ENCODE measurements at regions not wholly inside any gene's neighbourhood (a gene's known extent, or its start where the extent isn't known, plus 50 kb on each side); places are given as distances from the start of the nearest gene placed in this dataset.

GRCh38 chr4:189499696-189500095 is 441.0 kb upstream of the FRG1 start:
- H3K27me3 Mint-ChIP-seq = no peaks in the 10 kb centered on the region
- H3K9me3 Mint-ChIP-seq = peaks cover 4% of the 10 kb centered on the region
- no peak overlapping the region for H3K27ac Mint-ChIP-seq
- no peak for DNase-seq
- POLR2A ChIA-PET = no interaction called here
- no peaks in the 10 kb centered on the region for H3K36me3 Mint-ChIP-seq
- no peak overlapping the region for H3K4me3 Mint-ChIP-seq
- H3K4me1 Mint-ChIP-seq = no peaks in the 10 kb centered on the region
- no peak for ATAC-seq (ENCODE audit: low read depth)

GRCh38 chr4:189500970-189501369 is 439.7 kb upstream of the FRG1 start:
- no peaks in the 10 kb centered on the region for H3K27me3 Mint-ChIP-seq
- H3K36me3 Mint-ChIP-seq = no peaks in the 10 kb centered on the region
- no peaks in the 10 kb centered on the region for H3K4me1 Mint-ChIP-seq
- H3K4me3 Mint-ChIP-seq = no peak overlapping the region
- H3K9me3 Mint-ChIP-seq = peaks cover 8% of the 10 kb centered on the region
- no peak for DNase-seq
- ATAC-seq (ENCODE audit: low read depth) = no peak
- POLR2A ChIA-PET = no interaction called here
- no peak overlapping the region for H3K27ac Mint-ChIP-seq

GRCh38 chr4:189502841-189503435 is 437.7 kb upstream of the FRG1 start:
- POLR2A ChIA-PET = no interaction called here
- Mint-ChIP-seq H3K36me3 (no peaks in the 10 kb centered on the region), H3K27ac (no peak overlapping the region), H3K9me3 (peaks cover 5% of the 10 kb centered on the region), H3K27me3 (no peaks in the 10 kb centered on the region), H3K4me1 (no peaks in the 10 kb centered on the region), H3K4me3 (no peak overlapping the region)
- DNase-seq (no peak), ATAC-seq (ENCODE audit: low read depth) (no peak)

GRCh38 chr4:189504220-189504619 is 436.5 kb upstream of the FRG1 start:
- Mint-ChIP-seq H3K9me3 (peaks cover 5% of the 10 kb centered on the region), H3K4me1 (no peaks in the 10 kb centered on the region), H3K27me3 (no peaks in the 10 kb centered on the region), H3K27ac (no peak overlapping the region), H3K4me3 (no peak overlapping the region), H3K36me3 (no peaks in the 10 kb centered on the region)
- DNase-seq = no peak
- no peak for ATAC-seq (ENCODE audit: low read depth)
- POLR2A ChIA-PET = no interaction called here

- Mint-ChIP-seq H3K9me3 (peaks cover 5% of the 10 kb centered on the region), H3K4me1 (no peaks in the 10 kb centered on the region), H3K27me3 (no peaks in the 10 kb centered on the region), H3K4me3 (no peak overlapping the region), H3K36me3 (no peaks in the 10 kb centered on the region), H3K27ac (no peak overlapping the region)
- DNase-seq = no peak
- POLR2A ChIA-PET = no interaction called here
- no peak for ATAC-seq (ENCODE audit: low read depth)
Observed at GRCh38 chr4:189505380-189505779, 435.3 kb upstream of the FRG1 start.

GRCh38 chr4:189506080-189506479 is 434.6 kb upstream of the FRG1 start:
- Mint-ChIP-seq H3K4me3 (no peak overlapping the region), H3K27ac (no peak overlapping the region), H3K9me3 (peaks cover 5% of the 10 kb centered on the region), H3K4me1 (no peaks in the 10 kb centered on the region), H3K36me3 (no peaks in the 10 kb centered on the region), H3K27me3 (no peaks in the 10 kb centered on the region)
- no peak for ATAC-seq (ENCODE audit: low read depth)
- POLR2A ChIA-PET = no interaction called here
- no peak for DNase-seq

GRCh38 chr4:189507060-189507459 is 433.6 kb upstream of the FRG1 start:
- ATAC-seq (ENCODE audit: low read depth) = no peak
- H3K27ac Mint-ChIP-seq = no peak overlapping the region
- no peaks in the 10 kb centered on the region for H3K4me1 Mint-ChIP-seq
- no peaks in the 10 kb centered on the region for H3K27me3 Mint-ChIP-seq
- no peak overlapping the region for H3K4me3 Mint-ChIP-seq
- peaks cover 5% of the 10 kb centered on the region for H3K9me3 Mint-ChIP-seq
- POLR2A ChIA-PET = no interaction called here
- no peak for DNase-seq
- no peaks in the 10 kb centered on the region for H3K36me3 Mint-ChIP-seq

- DNase-seq (no peak), ATAC-seq (ENCODE audit: low read depth) (no peak)
- Mint-ChIP-seq H3K27ac (no peak overlapping the region), H3K9me3 (peaks cover 1% of the 10 kb centered on the region), H3K4me3 (no peak overlapping the region), H3K4me1 (no peaks in the 10 kb centered on the region), H3K27me3 (no peaks in the 10 kb centered on the region), H3K36me3 (no peaks in the 10 kb centered on the region)
- POLR2A ChIA-PET = no interaction called here
Observed at GRCh38 chr4:189510601-189511000, 430.1 kb upstream of the FRG1 start.

- no peak overlapping the region for H3K27ac Mint-ChIP-seq
- H3K27me3 Mint-ChIP-seq = no peaks in the 10 kb centered on the region
- POLR2A ChIA-PET = no interaction called here
- H3K9me3 Mint-ChIP-seq = no peaks in the 10 kb centered on the region
- no peaks in the 10 kb centered on the region for H3K36me3 Mint-ChIP-seq
- DNase-seq (no peak), ATAC-seq (ENCODE audit: low read depth) (no peak)
- H3K4me1 Mint-ChIP-seq = no peaks in the 10 kb centered on the region
- H3K4me3 Mint-ChIP-seq = no peak overlapping the region
Observed at GRCh38 chr4:189511581-189511980, 429.1 kb upstream of the FRG1 start.

- Mint-ChIP-seq H3K9me3 (no peaks in the 10 kb centered on the region), H3K36me3 (no peaks in the 10 kb centered on the region), H3K27me3 (no peaks in the 10 kb centered on the region), H3K4me1 (no peaks in the 10 kb centered on the region), H3K27ac (no peak overlapping the region), H3K4me3 (no peak overlapping the region)
- DNase-seq (no peak), ATAC-seq (ENCODE audit: low read depth) (no peak)
- POLR2A ChIA-PET = no interaction called here
Observed at GRCh38 chr4:189513421-189513820, 427.3 kb upstream of the FRG1 start.

- H3K36me3 Mint-ChIP-seq = no peaks in the 10 kb centered on the region
- H3K27me3 Mint-ChIP-seq = no peaks in the 10 kb centered on the region
- POLR2A ChIA-PET = no interaction called here
- no peak overlapping the region for H3K4me3 Mint-ChIP-seq
- DNase-seq (no peak), ATAC-seq (ENCODE audit: low read depth) (no peak)
- no peak overlapping the region for H3K27ac Mint-ChIP-seq
- no peaks in the 10 kb centered on the region for H3K4me1 Mint-ChIP-seq
- H3K9me3 Mint-ChIP-seq = no peaks in the 10 kb centered on the region
Observed at GRCh38 chr4:189514209-189514608, 426.5 kb upstream of the FRG1 start.

- no peak overlapping the region for H3K4me3 Mint-ChIP-seq
- H3K36me3 Mint-ChIP-seq = no peaks in the 10 kb centered on the region
- no peaks in the 10 kb centered on the region for H3K27me3 Mint-ChIP-seq
- POLR2A ChIA-PET = no interaction called here
- ATAC-seq (ENCODE audit: low read depth) (no peak), DNase-seq (no peak)
- no peak overlapping the region for H3K27ac Mint-ChIP-seq
- no peaks in the 10 kb centered on the region for H3K4me1 Mint-ChIP-seq
- H3K9me3 Mint-ChIP-seq = no peaks in the 10 kb centered on the region
Observed at GRCh38 chr4:189516902-189517301, 423.8 kb upstream of the FRG1 start.

GRCh38 chr4:189519186-189519585 is 421.5 kb upstream of the FRG1 start:
- ATAC-seq (ENCODE audit: low read depth) (no peak), DNase-seq (no peak)
- Mint-ChIP-seq H3K27me3 (no peaks in the 10 kb centered on the region), H3K4me1 (no peaks in the 10 kb centered on the region), H3K36me3 (no peaks in the 10 kb centered on the region), H3K9me3 (peaks cover under 1% of the 10 kb centered on the region), H3K27ac (no peak overlapping the region), H3K4me3 (no peak overlapping the region)
- POLR2A ChIA-PET = no interaction called here

- Mint-ChIP-seq H3K36me3 (no peaks in the 10 kb centered on the region), H3K4me3 (no peak overlapping the region), H3K4me1 (no peaks in the 10 kb centered on the region), H3K27ac (no peak overlapping the region), H3K9me3 (peaks cover 16% of the 10 kb centered on the region), H3K27me3 (no peaks in the 10 kb centered on the region)
- ATAC-seq (ENCODE audit: low read depth) (no peak), DNase-seq (no peak)
- POLR2A ChIA-PET = no interaction called here
Observed at GRCh38 chr4:189525304-189525703, 415.4 kb upstream of the FRG1 start.

GRCh38 chr4:189530848-189531247 is 409.8 kb upstream of the FRG1 start:
- POLR2A ChIA-PET = interaction anchor here (0.6 kb wide), 1 partner anchor 176 kb away, joined by 3 read pairs; no protein-coding TSS in a partner anchor
- H3K27me3 Mint-ChIP-seq = no peaks in the 10 kb centered on the region
- H3K4me1 Mint-ChIP-seq = no peaks in the 10 kb centered on the region

More at GRCh38 chr4:189530848-189531247, 409.8 kb upstream of the FRG1 start:
- Mint-ChIP-seq H3K9me3 (peaks cover 17% of the 10 kb centered on the region), H3K4me3 (no peak overlapping the region), H3K27ac (no peak overlapping the region), H3K36me3 (no peaks in the 10 kb centered on the region)
- ATAC-seq (ENCODE audit: low read depth) (no peak), DNase-seq (no peak)
